PC-3 (cell line): ENCODE measurements at regions not wholly inside any gene's neighbourhood (a gene's known extent, or its start where the extent isn't known, plus 50 kb on each side); places are given as distances from the start of the nearest gene placed in this dataset.

ENCODE experiments used
- ATAC-seq: fragments of 200-7000 bp; cut with Tn5 transposase; 2 replicates; pipeline ENCODE4 v1.9.1; 2020; ENCODE audit warnings: mild to moderate bottlenecking, moderate library complexity
- BruUV-seq: library from RNA; stranded (reverse); fragments of 400-500 nt; replicated peaks from 2 replicates; lab custom pipeline; 2021; lab: Mats Ljungman, UMichigan
- CTCF ChIA-PET: fragments of 300-600 bp; sonication (Branson Sonifier 250); formaldehyde crosslinking; loops from one replicate; lab custom pipeline; 2022; ENCODE audit warnings: antibody characterized with exemption; lab: Charles Lee
- POLR2A ChIA-PET: fragments of 300-600 bp; sonication (Branson Sonifier 250); formaldehyde crosslinking; loops from one replicate; lab custom pipeline; 2022; ENCODE audit warnings: antibody characterized with exemption; ENCODE audit not compliant: unreplicated experiment; lab: Charles Lee
- DNase-seq: peaks from one replicate; pipeline ENCODE4 v3.0.0-alpha.2; 2015
- H2AFZ ChIP-seq: fragments of 300-600 bp; sonication (generic); 2 replicates; pipeline ENCODE4 v1.6.0; 2016; ENCODE audit warnings: antibody characterized with exemption, low read length
- H3F3A ChIP-seq: fragments of 300-600 bp; sonication (generic); one replicate; pipeline ENCODE4 v1.6.0; 2017; ENCODE audit warnings: antibody characterized with exemption, low read length, control low read depth, mild to moderate bottlenecking; ENCODE audit not compliant: unreplicated experiment
- H3K27ac ChIP-seq: fragments of 300-600 bp; sonication (generic); 2 replicates; pipeline ENCODE4 v1.5.1; 2016; ENCODE audit warnings: mild to moderate bottlenecking, low read length
- H3K27me3 ChIP-seq: fragments of 300-600 bp; sonication (generic); 2 replicates; pipeline ENCODE4 v1.6.1; 2016; ENCODE audit warnings: low read length, mixed read lengths
- H3K36me3 ChIP-seq: fragments of 300-600 bp; sonication (generic); 2 replicates; pipeline ENCODE4 v1.6.1; 2016; ENCODE audit warnings: low read depth, mixed run types, low read length, mixed read lengths
- H3K4me1 ChIP-seq: fragments of 300-600 bp; sonication (generic); 2 replicates; pipeline ENCODE4 v1.5.1; 2016; ENCODE audit warnings: low read length; ENCODE audit not compliant: insufficient read depth
- H3K4me2 ChIP-seq: fragments of 300-600 bp; sonication (generic); 2 replicates; pipeline ENCODE4 v1.6.0; 2016; ENCODE audit warnings: low read length
- H3K4me3 ChIP-seq: fragments of 300-600 bp; sonication (generic); 2 replicates; pipeline ENCODE4 v1.5.1; 2016; ENCODE audit warnings: mild to moderate bottlenecking, low read length, mixed read lengths
- H3K79me2 ChIP-seq: fragments of 300-600 bp; sonication (generic); 2 replicates; pipeline ENCODE4 v1.6.1; 2017; ENCODE audit warnings: low read length, mixed read lengths
- H3K9ac ChIP-seq: fragments of 300-600 bp; sonication (generic); 2 replicates; pipeline ENCODE4 v1.6.0; 2016; ENCODE audit warnings: mild to moderate bottlenecking, low read length
- H3K9me2 ChIP-seq: fragments of 300-600 bp; sonication (generic); replicated peaks from 2 replicates; pipeline ENCODE4 v1.6.1; 2016; ENCODE audit warnings: mixed run types, low read length, mixed read lengths
- H3K9me3 ChIP-seq: fragments of 300-600 bp; sonication (generic); 2 replicates; pipeline ENCODE4 v1.6.1; 2016; ENCODE audit warnings: low read length, mixed read lengths
- H4K20me1 ChIP-seq: fragments of 300-600 bp; sonication (generic); 2 replicates; pipeline ENCODE4 v1.6.1; 2016; ENCODE audit warnings: low read length, mixed read lengths
- EZH2 ChIP-seq: fragments of 300-600 bp; sonication (generic); IDR thresholded peaks from one replicate; pipeline ENCODE4 v1.6.1; 2017; ENCODE audit warnings: antibody characterized with exemption, mild to moderate bottlenecking, low read length; ENCODE audit not compliant: unreplicated experiment
- EZH2phosphoT487 ChIP-seq: fragments of 300-600 bp; sonication (generic); IDR thresholded peaks from 2 replicates; pipeline ENCODE4 v1.6.1; 2018; ENCODE audit warnings: mild to moderate bottlenecking, antibody characterized with exemption, low read length, borderline replicate concordance
- intact Hi-C: fragments of 100-400 bp; cut with micrococcal nuclease; formaldehyde crosslinking; loops from 2 replicates; pipeline ENCODE4 v1.9.0; 2023
- TF ChIP-seq, protein P1 (sequence below): fragments of 300-600 bp; sonication (generic); conservative IDR thresholded peaks from 2 replicates; pipeline ENCODE4 v1.5.1; 2017; ENCODE audit warnings: antibody characterized with exemption, low read depth, mild to moderate bottlenecking, low read length

DNA sequence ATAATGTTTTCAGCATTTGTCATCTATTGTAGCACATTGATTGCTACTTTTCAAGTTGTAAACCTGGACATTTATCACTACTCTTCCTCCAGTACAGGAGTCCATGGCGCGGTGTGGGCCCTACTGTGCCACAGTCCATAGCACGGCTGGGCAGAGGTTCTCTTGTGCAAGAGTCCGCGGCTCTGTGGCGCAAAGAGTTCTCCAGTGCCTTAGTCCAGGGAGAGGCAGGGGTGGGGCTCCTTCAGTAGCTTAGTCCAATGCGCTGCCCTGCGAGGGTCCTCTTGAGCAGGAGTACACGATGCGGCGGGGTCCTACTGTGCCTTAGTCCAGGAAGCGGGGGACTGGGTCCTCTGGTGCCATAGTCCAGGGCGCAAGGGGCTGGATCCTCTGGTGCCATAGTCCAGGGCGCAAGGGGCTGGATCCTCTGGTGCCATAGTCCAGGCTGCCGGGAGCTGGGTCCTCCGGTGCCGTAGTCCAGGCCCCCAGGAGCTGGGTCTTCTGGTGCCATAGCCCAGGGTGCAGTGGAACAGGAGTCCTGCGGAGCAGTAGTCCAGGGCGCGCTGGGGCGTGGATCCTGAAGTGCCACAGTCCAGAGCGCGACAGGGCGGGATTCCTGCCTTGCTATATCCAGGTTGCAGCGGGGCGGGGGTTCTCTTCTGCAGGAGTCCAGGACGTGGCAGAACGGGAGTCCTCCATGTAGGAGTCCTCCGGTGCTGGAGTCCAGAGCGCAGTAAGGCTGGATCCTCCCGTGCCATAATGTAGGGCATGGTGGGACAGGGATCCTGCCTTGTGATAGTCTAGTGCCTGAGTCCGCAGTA lies 129.3 kb downstream of the CCDC74A start:
- H3K9me3 ChIP-seq = no peaks in the 10 kb centered on the region
- intact Hi-C loops = no loop called here
- no peaks in the 10 kb centered on the region for H3K9me2 ChIP-seq
- H3K27me3 ChIP-seq = peaks cover 29% of the 10 kb centered on the region; the same call in 1 of the 2 replicates
- no peaks in the 10 kb centered on the region for H3F3A ChIP-seq
- CTCF ChIA-PET = no interaction called here
- ATAC-seq (no peak), DNase-seq (no peak)
- TF ChIP-seq, protein P1, sequence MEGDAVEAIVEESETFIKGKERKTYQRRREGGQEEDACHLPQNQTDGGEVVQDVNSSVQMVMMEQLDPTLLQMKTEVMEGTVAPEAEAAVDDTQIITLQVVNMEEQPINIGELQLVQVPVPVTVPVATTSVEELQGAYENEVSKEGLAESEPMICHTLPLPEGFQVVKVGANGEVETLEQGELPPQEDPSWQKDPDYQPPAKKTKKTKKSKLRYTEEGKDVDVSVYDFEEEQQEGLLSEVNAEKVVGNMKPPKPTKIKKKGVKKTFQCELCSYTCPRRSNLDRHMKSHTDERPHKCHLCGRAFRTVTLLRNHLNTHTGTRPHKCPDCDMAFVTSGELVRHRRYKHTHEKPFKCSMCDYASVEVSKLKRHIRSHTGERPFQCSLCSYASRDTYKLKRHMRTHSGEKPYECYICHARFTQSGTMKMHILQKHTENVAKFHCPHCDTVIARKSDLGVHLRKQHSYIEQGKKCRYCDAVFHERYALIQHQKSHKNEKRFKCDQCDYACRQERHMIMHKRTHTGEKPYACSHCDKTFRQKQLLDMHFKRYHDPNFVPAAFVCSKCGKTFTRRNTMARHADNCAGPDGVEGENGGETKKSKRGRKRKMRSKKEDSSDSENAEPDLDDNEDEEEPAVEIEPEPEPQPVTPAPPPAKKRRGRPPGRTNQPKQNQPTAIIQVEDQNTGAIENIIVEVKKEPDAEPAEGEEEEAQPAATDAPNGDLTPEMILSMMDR = no peak
- TF ChIP-seq EZH2 = no peak
- no peak for TF ChIP-seq EZH2phosphoT487
- H3K36me3 ChIP-seq = no peaks in the 10 kb centered on the region
- H3K79me2 ChIP-seq = no peaks in the 10 kb centered on the region
- no peaks in the 10 kb centered on the region for H4K20me1 ChIP-seq
- no peak overlapping the region for H3K4me2 ChIP-seq
- H2AFZ ChIP-seq = no peak overlapping the region
- H3K27ac ChIP-seq = no peak overlapping the region
- BruUV-seq = no TSS peak
- no peaks in the 10 kb centered on the region for H3K4me1 ChIP-seq
- H3K9ac ChIP-seq = no peak overlapping the region
- POLR2A ChIA-PET = no interaction called here
- H3K4me3 ChIP-seq = no peak overlapping the region

DNA sequence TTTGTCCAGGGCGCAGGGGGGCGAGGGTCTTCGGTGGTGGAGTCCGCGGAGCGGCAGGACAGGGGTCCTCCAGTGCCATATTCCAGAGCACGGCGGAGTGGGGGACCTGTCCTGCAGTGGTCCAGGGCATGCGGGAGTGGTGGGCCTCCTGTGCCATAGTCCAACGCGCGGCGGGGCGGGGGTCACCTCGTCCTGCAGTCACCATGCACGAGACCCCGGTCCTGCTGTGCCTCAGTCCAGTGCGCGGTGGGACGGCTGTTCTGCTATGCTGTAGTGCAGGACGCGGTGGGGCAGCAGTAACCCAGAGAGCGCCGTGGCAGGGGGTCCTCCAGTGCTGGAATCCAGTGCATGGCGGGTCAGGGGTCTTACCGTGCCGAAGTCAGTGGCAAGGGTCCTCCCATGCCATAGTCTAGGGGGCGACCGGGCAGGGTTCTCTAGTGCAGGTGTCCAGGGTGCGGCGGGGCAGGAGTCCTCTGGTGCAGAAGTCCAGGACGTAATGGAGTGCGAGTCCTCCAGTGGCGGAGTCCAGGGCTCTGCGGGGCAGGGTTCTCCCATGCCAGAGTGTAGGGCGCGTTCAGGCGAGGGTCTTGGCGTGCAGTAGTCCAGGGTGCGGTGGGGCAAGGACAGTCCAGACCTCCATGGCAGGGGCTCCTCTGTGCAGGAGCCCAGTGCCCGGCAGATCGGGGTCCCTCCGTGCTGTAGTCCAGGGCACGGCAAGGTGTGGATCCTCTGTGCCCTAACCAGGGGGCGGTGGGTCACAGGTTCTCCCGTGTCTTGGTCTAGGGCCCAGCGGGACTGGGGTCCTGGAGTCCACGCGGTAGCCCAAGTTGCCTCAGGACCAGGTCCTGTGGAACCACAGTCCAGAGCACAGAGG lies 130.4 kb downstream of the CCDC74A start:
- intact Hi-C loops = no loop called here
- no peak overlapping the region for H2AFZ ChIP-seq
- H3K9me2 ChIP-seq = no peaks in the 10 kb centered on the region
- no peak overlapping the region for H3K4me3 ChIP-seq
- no peak overlapping the region for H3K4me2 ChIP-seq
- peaks cover 25% of the 10 kb centered on the region; the same call in 1 of the 2 replicates for H3K27me3 ChIP-seq
- DNase-seq (no peak), ATAC-seq (no peak)
- H3K9me3 ChIP-seq = no peaks in the 10 kb centered on the region
- no peaks in the 10 kb centered on the region for H3K36me3 ChIP-seq
- no peaks in the 10 kb centered on the region for H3F3A ChIP-seq
- H3K27ac ChIP-seq = no peak overlapping the region
- no peaks in the 10 kb centered on the region for H3K79me2 ChIP-seq
- BruUV-seq = no TSS peak
- no peak overlapping the region for H3K9ac ChIP-seq
- no peaks in the 10 kb centered on the region for H3K4me1 ChIP-seq
- H4K20me1 ChIP-seq = no peaks in the 10 kb centered on the region
- CTCF ChIA-PET = no interaction called here
- TF ChIP-seq EZH2 (no peak), EZH2phosphoT487 (no peak)
- TF ChIP-seq, protein P1 = no peak
- POLR2A ChIA-PET = no interaction called here
